GM19240 (cell line): ENCODE measurements at regions not wholly inside any gene's neighbourhood (a gene's known extent, or its start where the extent isn't known, plus 50 kb on each side); places are given as distances from the start of the nearest gene placed in this dataset.

Source experiments
- DNase-seq: peaks from one replicate; pipeline ENCODE4 v3.0.0; 2011; ENCODE audit warnings: low spot score; ENCODE audit not compliant: insufficient read length

GRCh38 chr5:166014256-166014655, 2277.2 kb upstream of the WWC1 start:
- DNase-seq, result no peak

- no peak for DNase-seq
Observed at GRCh38 chr5:166018716-166019115, 2272.7 kb upstream of the WWC1 start.

GRCh38 chr5:166022065-166022464, 2269.4 kb upstream of the WWC1 start:
- DNase-seq, result no peak

- no peak for DNase-seq
Observed at GRCh38 chr5:166024970-166025369, 2266.5 kb upstream of the WWC1 start.

GRCh38 chr5:166027582-166027981, 2263.9 kb upstream of the WWC1 start:
- DNase-seq, result no peak

GRCh38 chr5:166031926-166032325, 2259.5 kb upstream of the WWC1 start:
- no peak for DNase-seq

- no peak for DNase-seq
Observed at GRCh38 chr5:166032601-166033000, 2258.8 kb upstream of the WWC1 start.

GRCh38 chr5:166045961-166046360, 2245.5 kb upstream of the WWC1 start:
- no peak for DNase-seq

- no peak for DNase-seq
Observed at GRCh38 chr5:166046956-166047355, 2244.5 kb upstream of the WWC1 start.

- no peak for DNase-seq
Observed at GRCh38 chr5:166050531-166050930, 2240.9 kb upstream of the WWC1 start.

GRCh38 chr5:166058660-166059059, 2232.8 kb upstream of the WWC1 start:
- DNase-seq, result no peak

GRCh38 chr5:166062094-166062493, 2229.4 kb upstream of the WWC1 start:
- DNase-seq, result no peak

GRCh38 chr5:166062719-166063118, 2228.7 kb upstream of the WWC1 start:
- no peak for DNase-seq

- no peak for DNase-seq
Observed at GRCh38 chr5:166063261-166063660, 2228.2 kb upstream of the WWC1 start.

GRCh38 chr5:166068547-166069335, 2222.7 kb upstream of the WWC1 start:
- no peak for DNase-seq

GRCh38 chr5:166073901-166074581, 2217.4 kb upstream of the WWC1 start:
- no peak for DNase-seq

- no peak for DNase-seq
Observed at GRCh38 chr5:166074582-166075481, 2216.6 kb upstream of the WWC1 start.

GRCh38 chr5:166083183-166083959, 2208.1 kb upstream of the WWC1 start:
- DNase-seq, result no peak

- no peak for DNase-seq
Observed at GRCh38 chr5:166086568-166086967, 2204.9 kb upstream of the WWC1 start.

- no peak for DNase-seq
Observed at GRCh38 chr5:166088389-166089039, 2202.9 kb upstream of the WWC1 start.

- no peak for DNase-seq
Observed at GRCh38 chr5:166091931-166092330, 2199.5 kb upstream of the WWC1 start.
